ENCODE measurements at regions not wholly inside any gene's neighbourhood (a gene's known extent, or its start where the extent isn't known, plus 50 kb on each side); places are given as distances from the start of the nearest gene placed in this dataset.

GRCh38 chr10:130484468-130485180, 348.4 kb downstream of the GLRX3 start:
- TF ChIP-seq CTCF (IDR thresholded peaks at IDR 0.05) (no peak), POLR2A (IDR thresholded peaks at IDR 0.05) (no peak)
